HEK293 (cell line): ENCODE measurements at regions not wholly inside any gene's neighbourhood (a gene's known extent, or its start where the extent isn't known, plus 50 kb on each side); places are given as distances from the start of the nearest gene placed in this dataset.

Experiments
- CTCF ChIP-seq: fragments of 450-650 bp; formaldehyde crosslinking; IDR thresholded peaks from 2 replicates; pipeline ENCODE4 v1.5.1; 2016; ENCODE audit warnings: missing biosample characterization, missing genetic modification characterization
- GFI1B ChIP-seq: fragments of 450-650 bp; formaldehyde crosslinking; IDR thresholded peaks from 2 replicates; pipeline ENCODE4 v1.5.1; 2016; ENCODE audit warnings: missing biosample characterization, missing genetic modification characterization
- GLI2 ChIP-seq: fragments of 450-650 bp; formaldehyde crosslinking; IDR thresholded peaks from 2 replicates; pipeline ENCODE4; 2017; ENCODE audit warnings: missing biosample characterization, missing genetic modification characterization, low read depth, borderline replicate concordance
- HIC1 ChIP-seq: fragments of 450-650 bp; formaldehyde crosslinking; IDR thresholded peaks from 2 replicates; pipeline ENCODE4 v1.5.1; 2016; ENCODE audit warnings: missing biosample characterization, missing genetic modification characterization
- IKZF3 ChIP-seq: fragments of 450-650 bp; IDR thresholded peaks from 2 replicates; pipeline ENCODE4 v1.5.0; 2018; ENCODE audit warnings: missing biosample characterization, mild to moderate bottlenecking, missing genetic modification characterization, moderate library complexity
- KLF8 ChIP-seq: fragments of 450-650 bp; formaldehyde crosslinking; IDR thresholded peaks from 2 replicates; pipeline ENCODE4 v1.5.1; 2016; ENCODE audit warnings: missing biosample characterization, missing genetic modification characterization
- MEIS1 ChIP-seq: sonication (generic); formaldehyde crosslinking; IDR thresholded peaks from 2 replicates; pipeline ENCODE4 v1.8.1; 2022; ENCODE audit warnings: missing genetic modification reagents, mild to moderate bottlenecking, borderline replicate concordance
- PRDM2 ChIP-seq: fragments of 450-650 bp; formaldehyde crosslinking; IDR thresholded peaks from 2 replicates; pipeline ENCODE4 v1.5.1; 2016; ENCODE audit warnings: missing biosample characterization, missing genetic modification characterization, borderline replicate concordance
- SP7 ChIP-seq: fragments of 450-650 bp; formaldehyde crosslinking; IDR thresholded peaks from 2 replicates; pipeline ENCODE4 v1.5.1; 2016; ENCODE audit warnings: missing biosample characterization, missing genetic modification characterization
- TCF7L2 ChIP-seq: IDR thresholded peaks from 2 replicates; pipeline ENCODE4 v1.6.1; 2011; ENCODE audit warnings: low read depth, mild to moderate bottlenecking, inconsistent platforms, low read length, moderate library complexity, borderline replicate concordance
- ZBTB6 ChIP-seq: fragments of 450-650 bp; formaldehyde crosslinking; IDR thresholded peaks from 2 replicates; pipeline ENCODE4 v1.5.1; 2017; ENCODE audit warnings: missing biosample characterization, missing genetic modification characterization
- ZEB2 ChIP-seq: fragments of 450-650 bp; formaldehyde crosslinking; IDR thresholded peaks from 2 replicates; pipeline ENCODE4 v1.5.1; 2016; ENCODE audit warnings: missing biosample characterization, missing genetic modification characterization
- ZFP69B ChIP-seq: fragments of 450-650 bp; formaldehyde crosslinking; IDR thresholded peaks from 2 replicates; pipeline ENCODE4 v1.5.1; 2016; ENCODE audit warnings: missing biosample characterization, missing genetic modification characterization
- ZNF121 ChIP-seq: fragments of 450-650 bp; formaldehyde crosslinking; IDR thresholded peaks from 2 replicates; pipeline ENCODE4 v1.5.1; 2016; ENCODE audit warnings: missing biosample characterization, missing genetic modification characterization
- ZNF155 ChIP-seq: fragments of 450-650 bp; formaldehyde crosslinking; IDR thresholded peaks from 2 replicates; pipeline ENCODE4 v1.5.1; 2016; ENCODE audit warnings: missing biosample characterization, missing genetic modification characterization
- ZNF311 ChIP-seq: fragments of 450-650 bp; formaldehyde crosslinking; IDR thresholded peaks from 2 replicates; pipeline ENCODE4 v1.5.1; 2017; ENCODE audit warnings: missing biosample characterization, missing genetic modification characterization, borderline replicate concordance
- ZNF366 ChIP-seq: fragments of 450-650 bp; formaldehyde crosslinking; conservative IDR thresholded peaks from 2 replicates; pipeline ENCODE4 v1.5.1; 2016; ENCODE audit warnings: missing biosample characterization, missing genetic modification characterization
- ZNF473 ChIP-seq: fragments of 450-650 bp; formaldehyde crosslinking; IDR thresholded peaks from 2 replicates; pipeline ENCODE4 v1.5.1; 2017; ENCODE audit warnings: missing biosample characterization, missing genetic modification characterization
- ZNF501 ChIP-seq: fragments of 450-650 bp; formaldehyde crosslinking; IDR thresholded peaks from 2 replicates; pipeline ENCODE4 v1.5.1; 2016; ENCODE audit warnings: missing biosample characterization, missing genetic modification characterization
- ZNF558 ChIP-seq: fragments of 450-650 bp; formaldehyde crosslinking; IDR thresholded peaks from 2 replicates; pipeline ENCODE4 v1.5.1; 2016; ENCODE audit warnings: missing biosample characterization, missing genetic modification characterization
- ZNF645 ChIP-seq: fragments of 450-650 bp; formaldehyde crosslinking; IDR thresholded peaks from 2 replicates; pipeline ENCODE4; 2016; ENCODE audit warnings: missing biosample characterization, missing genetic modification characterization
- ZNF707 ChIP-seq: fragments of 450-650 bp; formaldehyde crosslinking; IDR thresholded peaks from 2 replicates; pipeline ENCODE4 v1.5.1; 2016; ENCODE audit warnings: missing biosample characterization, missing genetic modification characterization
- ZNF747 ChIP-seq: fragments of 450-650 bp; formaldehyde crosslinking; IDR thresholded peaks from 2 replicates; pipeline ENCODE4 v1.5.1; 2016; ENCODE audit warnings: missing biosample characterization, missing genetic modification characterization
- ZNF791 ChIP-seq: fragments of 450-650 bp; formaldehyde crosslinking; IDR thresholded peaks from 2 replicates; pipeline ENCODE4 v1.5.1; 2016; ENCODE audit warnings: missing biosample characterization, missing genetic modification characterization
- ZNF843 ChIP-seq: fragments of 450-650 bp; formaldehyde crosslinking; IDR thresholded peaks from 2 replicates; pipeline ENCODE4 v1.5.1; 2016; ENCODE audit warnings: missing biosample characterization, missing genetic modification characterization
- ZXDB ChIP-seq: fragments of 450-650 bp; formaldehyde crosslinking; IDR thresholded peaks from 2 replicates; pipeline ENCODE4 v1.5.1; 2016; ENCODE audit warnings: missing biosample characterization, missing genetic modification characterization
- TF ChIP-seq, protein P1 (sequence below): fragments of 450-650 bp; formaldehyde crosslinking; IDR thresholded peaks from 2 replicates; pipeline ENCODE4 v1.5.1; 2016; ENCODE audit warnings: missing biosample characterization, missing genetic modification characterization, low read depth

GRCh38 chr6:25173951-25174474 is 105.2 kb upstream of the CARMIL1 start (continued):
- TF ChIP-seq CTCF (tag by site-specific recombination): no peak
- TF ChIP-seq ZNF155 (tag by site-specific recombination): no peak
- no peak for TF ChIP-seq PRDM2 (tag by site-specific recombination)
- TF ChIP-seq SP7 (tag by site-specific recombination): peak; percentile 94
- TF ChIP-seq ZNF747 (tag by site-specific recombination): no peak
- 0 out of 2 replicates have a peak, but pooled peaks have one; percentile 16 for TF ChIP-seq IKZF3
- TF ChIP-seq ZNF366 (tag by site-specific recombination): peak; percentile 72
- no peak for TF ChIP-seq ZBTB6 (tag by site-specific recombination)
- TF ChIP-seq KLF8: peak; percentile 47; the same call in 1 of the 2 replicates
- TF ChIP-seq HIC1 (tag by site-specific recombination): peak; percentile 81
- TF ChIP-seq ZNF791 (tag by site-specific recombination): no peak
- peak; percentile 58; the same call in 1 of the 2 replicates for TF ChIP-seq ZNF501 (tag by site-specific recombination)
- TF ChIP-seq ZNF645 (tag by site-specific recombination): no peak
- no peak for TF ChIP-seq ZNF311
- TF ChIP-seq MEIS1 (CRISPR knock-in tag): peak; percentile 85
- TF ChIP-seq ZNF707 (tag by site-specific recombination): no peak
- no peak for TF ChIP-seq ZNF473 (tag by site-specific recombination)
- TF ChIP-seq ZNF843 (tag by site-specific recombination): peak; percentile 67
- TF ChIP-seq ZEB2 (tag by site-specific recombination): peak; percentile 93
- no peak for TF ChIP-seq ZNF121 (tag by site-specific recombination)
- TF ChIP-seq ZFP69B (tag by site-specific recombination): peak; percentile 40; the same call in 1 of the 2 replicates
- peak; percentile 87 for TF ChIP-seq ZNF558 (tag by site-specific recombination)
- TF ChIP-seq GFI1B (tag by site-specific recombination): peak; percentile 68
- peak; percentile 52; the same call in 1 of the 2 replicates for TF ChIP-seq GLI2 (tag by site-specific recombination)
- peak; percentile 40; the same call in 1 of the 2 replicates for TF ChIP-seq ZXDB (tag by site-specific recombination)
- TF ChIP-seq, protein P1, sequence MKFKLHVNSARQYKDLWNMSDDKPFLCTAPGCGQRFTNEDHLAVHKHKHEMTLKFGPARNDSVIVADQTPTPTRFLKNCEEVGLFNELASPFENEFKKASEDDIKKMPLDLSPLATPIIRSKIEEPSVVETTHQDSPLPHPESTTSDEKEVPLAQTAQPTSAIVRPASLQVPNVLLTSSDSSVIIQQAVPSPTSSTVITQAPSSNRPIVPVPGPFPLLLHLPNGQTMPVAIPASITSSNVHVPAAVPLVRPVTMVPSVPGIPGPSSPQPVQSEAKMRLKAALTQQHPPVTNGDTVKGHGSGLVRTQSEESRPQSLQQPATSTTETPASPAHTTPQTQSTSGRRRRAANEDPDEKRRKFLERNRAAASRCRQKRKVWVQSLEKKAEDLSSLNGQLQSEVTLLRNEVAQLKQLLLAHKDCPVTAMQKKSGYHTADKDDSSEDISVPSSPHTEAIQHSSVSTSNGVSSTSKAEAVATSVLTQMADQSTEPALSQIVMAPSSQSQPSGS (tag by site-specific recombination): 0 out of 2 replicates have a peak, but pooled peaks have one; percentile 18
- no peak for TF ChIP-seq TCF7L2
